PC-9 (cell line): ENCODE measurements at regions not wholly inside any gene's neighbourhood (a gene's known extent, or its start where the extent isn't known, plus 50 kb on each side); places are given as distances from the start of the nearest gene placed in this dataset.

Experiments used
- CTCF ChIP-seq: fragments of 200-600 bp; sonication (generic); conservative IDR thresholded peaks from 2 replicates; pipeline ENCODE4 v1.6.1; 2017; ENCODE audit warnings: mixed run types, antibody characterized with exemption, mild to moderate bottlenecking, moderate library complexity
- EZH2 ChIP-seq: fragments of 200-600 bp; sonication (generic); IDR thresholded peaks from 2 replicates; pipeline ENCODE4 v1.8.0; 2017; ENCODE audit warnings: antibody characterized with exemption, low read depth

- no peak for TF ChIP-seq CTCF
- TF ChIP-seq EZH2 = no peak
Observed at GRCh38 chr4:175427751-175428150, 384.3 kb downstream of the GPM6A start.
